ENCODE measurements at regions not wholly inside any gene's neighbourhood (a gene's known extent, or its start where the extent isn't known, plus 50 kb on each side); places are given as distances from the start of the nearest gene placed in this dataset.

DNA sequence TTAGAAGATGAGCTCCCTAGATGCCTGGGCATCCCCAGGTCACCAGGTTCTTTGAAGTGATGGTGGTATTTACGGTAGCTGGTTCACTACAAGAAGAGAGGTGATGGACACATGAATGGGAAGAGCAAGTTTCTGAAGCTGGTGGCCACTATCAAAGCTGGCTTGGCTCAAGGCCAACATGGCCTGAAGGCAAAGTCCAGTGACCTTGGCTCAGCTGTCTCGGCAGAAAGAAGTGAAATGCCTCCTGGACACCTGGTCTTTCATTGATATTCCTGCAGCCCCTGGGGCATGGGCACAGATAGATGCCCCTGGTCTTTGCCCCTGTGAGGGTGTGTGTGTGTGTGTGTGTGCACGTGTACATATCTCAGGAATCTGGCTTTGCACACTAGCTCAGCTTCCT is 441.8 kb upstream of the TMPO start:
- DNase-seq, result no peak

DNA sequence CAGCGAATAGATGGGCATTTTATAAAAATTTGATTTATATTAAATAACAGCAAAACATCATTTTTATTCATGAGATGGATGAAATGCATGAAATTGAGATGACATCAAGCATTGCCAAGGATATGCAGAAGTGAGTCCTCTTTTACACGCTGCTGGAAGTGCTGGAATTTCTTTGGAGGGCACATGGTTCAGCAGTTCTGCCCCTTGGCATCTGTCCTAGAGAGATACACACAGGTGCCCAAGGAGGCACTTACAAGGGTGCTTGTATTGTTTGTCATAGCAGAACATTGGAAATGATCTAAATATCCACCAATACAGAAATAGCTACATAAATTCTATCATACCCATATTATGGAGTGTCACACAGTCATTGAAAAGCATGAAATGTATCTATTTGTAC is 441.1 kb upstream of the TMPO start:
- no peak for DNase-seq

DNA sequence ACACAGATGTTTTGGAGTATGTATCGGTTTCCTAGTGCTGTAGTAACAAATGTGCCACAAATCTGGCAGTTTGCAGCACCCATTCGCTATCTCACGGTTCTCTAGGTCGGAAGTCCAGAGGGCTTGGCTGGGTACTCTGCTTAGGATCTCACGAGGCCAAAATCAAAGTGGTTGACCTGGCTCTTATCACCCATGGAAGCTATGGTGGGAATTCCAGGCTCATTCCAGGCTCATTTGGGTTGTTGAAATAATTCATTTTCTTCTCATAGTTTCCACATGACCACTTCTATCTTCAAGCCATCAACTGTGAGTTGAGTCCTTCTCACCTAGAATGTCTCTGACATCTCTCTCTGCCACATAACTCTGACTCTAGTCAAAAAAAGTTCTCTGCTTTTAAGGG is 431.0 kb upstream of the TMPO start:
- DNase-seq, result no peak

DNA sequence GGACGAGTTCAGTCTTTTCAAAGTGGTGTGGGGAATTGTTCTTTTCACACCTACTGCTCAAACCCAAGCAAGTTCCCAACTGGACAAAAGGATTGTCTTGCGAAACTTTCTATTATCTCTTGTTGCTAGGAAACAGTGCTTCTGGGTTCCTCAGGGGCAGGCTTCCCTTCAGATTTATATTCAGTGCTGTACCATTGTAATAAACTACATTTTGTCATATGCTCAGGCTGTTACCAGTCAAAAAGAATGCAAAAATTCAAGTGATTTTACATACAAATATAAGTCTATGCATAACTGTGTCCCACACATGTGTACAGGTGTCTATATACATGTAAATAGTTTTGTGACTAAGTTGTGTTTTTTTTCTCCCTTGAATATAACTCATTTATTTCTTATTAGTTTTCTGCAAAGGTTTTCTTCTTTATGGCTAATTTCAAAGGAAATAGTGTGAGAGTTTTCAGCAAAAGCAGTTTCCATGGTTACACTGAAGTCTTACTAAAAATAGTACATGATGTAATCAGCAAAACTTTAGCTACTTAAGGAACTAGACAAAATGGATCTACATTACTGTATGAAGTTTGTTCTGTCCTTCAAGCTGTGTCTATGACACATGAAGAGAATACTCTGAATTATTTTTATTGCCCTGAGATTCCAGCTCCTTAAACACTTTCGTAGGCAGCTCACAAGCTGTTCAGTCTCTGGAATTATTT is 430.2 kb upstream of the TMPO start:
- DNase-seq, result no peak

DNA sequence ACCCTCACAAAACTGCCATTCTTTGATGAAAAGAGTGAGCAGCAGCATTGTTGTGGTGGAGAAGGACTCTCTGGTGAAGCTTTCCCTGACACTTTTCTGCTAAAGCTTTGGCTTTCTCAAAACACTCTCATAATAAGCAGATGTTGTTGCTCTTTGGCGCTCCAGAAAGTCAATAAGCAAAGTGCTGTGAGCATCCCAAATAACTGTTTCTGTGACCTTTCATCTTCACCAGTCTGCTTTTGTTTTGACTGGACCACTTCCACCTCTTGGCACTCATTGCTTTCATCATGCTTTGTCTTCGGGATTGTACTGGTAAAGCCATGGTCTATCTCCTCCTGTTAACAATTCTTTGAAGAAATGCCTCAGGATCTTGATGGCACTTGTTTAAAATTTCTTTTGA is 424.7 kb upstream of the TMPO start:
- no peak for DNase-seq

DNA sequence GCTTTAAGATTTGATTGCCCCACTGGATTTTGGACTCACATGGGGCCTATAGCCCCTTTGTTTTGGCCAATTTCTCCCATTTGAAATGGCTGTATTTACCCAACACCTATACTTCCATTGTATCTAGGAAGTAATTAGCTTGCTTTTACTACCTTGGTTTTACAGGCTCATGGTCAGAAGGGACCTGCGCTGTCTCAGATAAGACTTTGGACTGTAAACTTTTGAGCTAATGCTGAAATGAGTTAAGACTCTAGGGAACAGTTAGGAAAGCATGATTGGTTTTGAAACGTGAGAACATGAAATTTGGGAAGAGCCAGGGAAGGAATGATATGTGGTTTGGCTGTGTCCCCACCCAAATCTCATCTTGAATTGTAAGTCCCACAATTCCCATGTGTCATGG is 419.0 kb upstream of the TMPO start:
- no peak for DNase-seq

DNA sequence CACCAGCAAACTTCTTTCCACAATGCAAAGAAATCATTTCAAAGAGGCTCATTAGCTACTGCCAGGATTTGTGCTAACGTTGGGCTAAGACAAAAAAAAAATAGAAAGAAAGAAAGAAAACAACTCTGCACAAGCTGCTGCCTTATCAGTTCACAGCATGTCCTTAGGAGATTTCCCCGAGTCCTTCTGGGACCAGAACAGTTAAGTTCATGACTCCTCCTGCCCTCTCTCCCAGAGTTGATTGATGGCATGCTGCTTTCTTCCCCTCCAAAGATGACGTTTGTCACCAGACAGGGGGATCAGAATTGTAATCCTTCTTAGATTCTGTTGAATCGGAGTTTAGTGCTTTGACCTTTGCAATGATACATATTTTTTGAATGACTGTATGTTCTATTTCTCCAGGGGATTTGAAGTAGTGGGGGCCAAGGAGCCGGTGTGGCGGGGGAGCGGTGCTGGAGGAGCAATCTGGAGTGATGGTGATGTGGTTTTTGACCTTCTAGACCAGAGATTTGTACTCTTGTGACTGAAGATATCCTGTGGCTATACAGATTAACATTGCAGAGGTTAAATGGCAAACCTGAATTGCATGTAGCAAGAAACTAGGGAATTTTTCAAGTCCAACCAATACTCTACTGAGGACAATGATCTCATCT is 409.2 kb upstream of the TMPO start:
- no peak for DNase-seq

DNA sequence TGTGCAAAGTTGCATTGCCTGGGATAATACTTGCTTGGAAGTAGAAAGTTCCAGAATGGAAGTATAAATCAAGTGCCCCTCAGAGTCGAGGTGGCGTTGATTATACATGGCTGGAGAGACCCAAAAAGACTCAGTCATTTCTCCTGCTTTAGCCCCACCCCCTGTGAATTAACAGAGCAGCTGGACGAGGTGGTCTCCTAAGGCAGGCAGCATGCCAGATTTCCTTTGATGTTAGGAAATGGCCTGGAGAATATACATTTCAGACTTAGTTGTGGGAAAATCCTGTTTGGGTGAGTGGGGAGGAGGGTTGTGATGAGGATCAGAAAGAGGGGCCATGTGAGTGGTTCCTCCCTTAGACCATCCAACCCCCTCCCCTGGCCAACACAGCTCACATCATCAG is 406.1 kb upstream of the TMPO start:
- no peak for DNase-seq

DNA sequence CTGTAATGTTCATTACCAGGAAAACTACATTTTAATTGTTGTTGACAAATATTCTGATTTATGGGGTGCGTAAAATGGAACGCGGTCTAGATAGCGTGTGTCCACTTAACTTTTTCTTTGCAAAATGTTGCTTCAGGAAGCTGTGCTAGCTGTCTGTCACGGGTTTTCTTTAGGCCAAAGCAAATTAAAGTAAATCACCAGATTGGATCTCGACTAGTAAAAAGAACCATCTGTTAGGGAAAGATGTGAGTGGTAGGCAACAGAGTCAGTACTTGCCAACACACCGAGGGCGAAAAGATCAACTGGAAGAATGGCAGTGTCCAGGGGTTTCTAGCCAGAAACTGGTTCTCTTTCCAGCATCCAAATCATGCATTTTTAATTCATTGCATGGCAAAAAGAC is 404.9 kb upstream of the TMPO start:
- no peak for DNase-seq

DNA sequence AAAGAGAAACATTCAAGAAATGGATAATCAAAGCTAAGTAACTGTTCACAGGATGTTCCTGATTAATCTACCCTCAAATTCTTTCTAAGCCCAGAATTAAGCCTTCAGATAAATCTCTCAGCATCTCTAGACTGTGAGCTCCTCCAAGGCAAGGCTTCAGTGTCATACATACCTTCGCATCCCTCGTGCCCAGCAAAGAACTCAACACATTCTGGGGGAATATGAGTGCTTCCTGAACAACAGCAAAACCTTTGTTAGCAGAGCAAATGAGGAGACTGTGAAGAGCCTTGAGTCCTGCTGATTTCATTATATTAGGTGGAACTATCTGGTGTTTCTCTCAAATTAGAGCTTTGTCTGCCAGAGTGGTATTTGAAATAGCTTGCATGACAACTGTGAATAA is 401.8 kb upstream of the TMPO start:
- DNase-seq, result no peak

DNA sequence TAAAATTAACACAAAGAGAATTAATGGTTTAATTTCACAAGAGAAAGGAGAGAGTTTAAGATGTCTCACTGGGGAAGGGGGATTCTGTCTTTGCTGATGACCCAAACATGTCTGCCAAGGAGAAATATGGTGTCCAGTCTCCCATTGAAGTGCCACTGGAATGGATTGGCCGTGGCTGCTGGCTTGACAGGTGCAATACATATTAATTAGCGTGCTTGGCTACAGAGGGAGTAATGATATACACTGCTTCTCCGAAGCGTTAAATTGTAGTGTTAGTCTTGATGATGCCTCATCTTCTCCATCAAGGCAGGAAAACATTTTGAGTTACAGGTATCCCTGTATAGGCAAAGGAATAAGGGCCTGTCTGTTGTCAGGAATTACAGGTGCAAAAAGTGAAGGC is 393.4 kb upstream of the TMPO start:
- no peak for DNase-seq

DNA sequence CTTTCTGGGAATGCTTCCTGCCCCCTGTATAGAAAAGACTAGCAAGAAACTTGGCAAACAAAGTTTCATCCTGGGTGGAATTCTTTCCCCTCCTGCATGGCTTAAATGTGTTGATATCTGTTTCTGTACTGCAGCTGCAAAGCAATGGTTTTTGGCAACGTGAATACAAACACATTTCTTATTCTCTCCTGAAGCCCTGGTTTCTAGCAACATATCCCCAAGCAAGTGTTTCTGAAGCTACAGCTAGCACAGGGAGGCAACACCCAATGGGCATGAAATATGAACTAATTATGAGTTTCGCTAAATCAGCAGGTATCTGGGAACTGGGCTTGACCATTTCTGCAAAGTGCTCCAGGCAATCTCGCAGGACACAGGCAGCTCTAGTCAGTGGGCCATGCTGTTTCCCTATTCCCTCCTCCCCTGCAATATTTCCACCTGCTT is 392.3 kb upstream of the TMPO start:
- DNase-seq, result no peak

DNA sequence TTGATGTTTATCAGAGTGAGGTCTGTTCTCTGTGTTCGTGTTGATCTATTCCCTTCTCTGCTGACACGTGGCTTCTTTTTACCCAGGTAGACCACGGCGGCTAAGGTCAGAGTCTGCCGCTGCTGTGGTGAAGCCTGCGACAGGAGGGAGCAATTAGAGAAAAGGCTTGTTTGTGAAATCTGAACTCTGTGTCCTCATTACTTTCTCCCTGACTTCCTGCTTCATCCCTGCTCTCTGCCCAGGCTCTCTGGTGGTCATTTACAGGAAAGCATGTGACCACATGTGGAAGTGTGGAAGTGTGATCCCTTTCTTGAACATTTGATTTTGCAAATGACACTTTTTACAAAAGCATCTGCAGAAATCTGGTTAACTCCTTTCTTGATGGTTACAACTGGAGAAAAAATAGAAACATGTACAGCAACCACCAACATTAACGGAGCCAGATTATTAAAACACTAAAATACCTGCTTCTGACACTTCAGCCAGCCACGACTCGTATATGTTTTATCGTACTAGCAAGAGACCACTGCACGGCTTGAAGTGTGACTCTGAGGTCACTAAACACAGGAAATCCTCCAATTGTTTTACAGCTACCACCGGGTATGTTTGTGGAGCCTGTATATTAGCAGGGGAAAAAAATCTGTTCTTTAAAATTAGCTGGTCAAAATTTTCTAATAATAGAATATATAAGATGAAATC is 388.6 kb upstream of the TMPO start:
- no peak for DNase-seq

DNA sequence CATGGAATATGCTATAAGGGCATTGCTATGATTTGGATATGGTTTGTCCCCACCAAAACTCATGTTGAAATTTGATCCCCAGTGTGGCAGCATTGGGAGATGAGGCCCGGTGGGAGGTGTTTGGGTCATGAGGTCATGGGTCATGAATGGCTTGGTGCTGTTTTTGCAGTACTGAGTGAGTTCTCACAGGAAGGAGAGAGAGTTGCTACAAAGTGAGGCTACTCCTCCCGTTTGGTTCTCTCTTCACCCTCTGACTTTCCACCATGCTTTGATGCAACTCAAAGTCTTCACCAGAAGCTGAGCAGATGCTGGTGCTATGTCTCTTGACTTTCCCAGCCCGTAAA is 388.1 kb upstream of the TMPO start:
- no peak for DNase-seq

DNA sequence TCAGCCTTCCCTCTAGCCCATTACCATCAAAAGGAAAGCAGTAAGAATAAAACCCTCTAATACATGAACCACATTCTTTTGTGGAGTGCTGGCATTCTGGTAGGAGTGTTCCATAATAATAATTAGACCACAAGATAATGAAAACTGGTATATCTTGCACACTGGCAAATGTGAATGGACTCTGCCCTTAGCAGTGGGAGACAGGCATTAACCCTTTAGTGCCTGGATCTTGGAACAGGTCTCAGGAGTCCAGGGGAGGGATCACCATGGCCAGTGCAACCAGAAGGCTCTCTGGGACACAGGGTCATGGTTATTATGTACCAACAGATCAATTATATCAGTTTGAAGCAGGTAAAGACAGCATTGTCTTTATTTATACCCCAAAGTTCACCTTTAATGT is 387.5 kb upstream of the TMPO start:
- DNase-seq, result no peak

DNA sequence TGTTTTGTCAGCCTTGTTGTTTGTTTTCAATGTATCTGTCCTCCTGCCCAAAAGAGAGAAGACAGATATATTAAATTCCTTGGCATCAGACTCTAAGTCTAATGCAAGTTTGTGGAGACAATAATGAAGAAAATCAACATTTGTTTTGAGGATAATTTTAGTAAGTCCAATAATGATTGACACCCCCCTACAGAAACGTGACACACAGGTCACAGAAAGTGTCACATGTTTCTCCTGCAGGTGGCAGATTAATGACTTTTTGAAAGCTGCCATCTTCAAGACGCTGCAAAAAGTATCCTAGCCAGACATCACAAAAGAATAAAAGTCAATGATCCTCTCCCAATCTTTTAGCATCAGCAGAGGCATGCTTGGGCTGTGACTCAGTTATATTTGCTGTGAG is 378.8 kb upstream of the TMPO start:
- DNase-seq, result no peak

DNA sequence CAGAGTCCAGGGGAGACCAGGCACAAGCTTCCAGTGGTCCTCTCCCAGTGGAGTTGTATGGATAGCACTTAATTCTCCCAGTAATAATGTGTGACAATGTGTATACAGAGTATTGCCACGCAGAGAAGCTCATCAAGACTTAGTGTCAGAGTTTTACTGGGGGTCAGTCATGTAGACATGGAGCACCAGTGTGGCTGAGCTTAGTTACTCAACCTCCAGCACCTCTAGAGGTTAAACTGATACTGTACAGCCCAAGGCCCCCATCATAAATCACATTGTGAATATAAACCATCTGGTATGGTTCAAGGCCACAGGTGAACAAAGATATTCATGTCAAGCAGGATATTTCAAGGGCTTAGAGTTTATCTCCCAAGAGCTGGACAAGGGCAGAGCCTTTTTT is 378.1 kb upstream of the TMPO start:
- no peak for DNase-seq

DNA sequence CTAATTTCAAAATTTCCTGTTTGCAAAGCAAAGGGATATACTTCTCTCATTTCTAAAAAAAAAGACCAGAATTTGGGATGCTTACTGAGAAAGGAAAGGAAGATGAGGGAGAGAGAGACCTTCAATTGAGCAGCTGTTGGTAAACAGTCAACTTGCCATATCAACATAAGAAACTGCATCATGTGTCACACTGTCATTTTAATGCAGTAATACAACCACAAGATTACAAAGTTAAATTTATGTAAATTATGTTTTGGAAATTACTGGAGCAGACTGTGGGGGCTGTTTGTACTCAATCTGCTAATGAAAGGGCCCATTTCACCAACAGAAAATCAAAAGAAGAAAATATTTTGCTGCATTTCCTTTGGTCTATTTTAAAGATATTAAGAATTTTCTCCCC is 370.4 kb upstream of the TMPO start:
- no peak for DNase-seq

DNA sequence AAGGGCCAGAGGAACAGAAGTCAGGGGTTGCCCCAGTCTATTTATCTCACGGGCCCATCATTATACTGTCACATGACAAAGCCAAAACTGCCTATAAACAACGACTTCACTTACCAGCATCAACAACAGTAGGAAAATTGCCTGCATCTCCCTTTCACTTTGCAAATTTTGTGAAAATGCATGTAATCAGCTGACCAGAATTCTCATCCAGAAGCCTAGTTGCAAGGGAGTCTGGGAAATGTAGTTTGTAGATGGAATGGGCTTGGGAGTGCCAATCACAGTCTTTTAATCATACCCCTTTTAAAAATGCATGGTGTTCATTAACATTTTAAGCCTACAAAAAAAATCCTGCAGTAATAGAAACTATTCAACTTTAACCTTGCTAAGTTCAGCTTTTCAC is 369.3 kb upstream of the TMPO start:
- no peak for DNase-seq

DNA sequence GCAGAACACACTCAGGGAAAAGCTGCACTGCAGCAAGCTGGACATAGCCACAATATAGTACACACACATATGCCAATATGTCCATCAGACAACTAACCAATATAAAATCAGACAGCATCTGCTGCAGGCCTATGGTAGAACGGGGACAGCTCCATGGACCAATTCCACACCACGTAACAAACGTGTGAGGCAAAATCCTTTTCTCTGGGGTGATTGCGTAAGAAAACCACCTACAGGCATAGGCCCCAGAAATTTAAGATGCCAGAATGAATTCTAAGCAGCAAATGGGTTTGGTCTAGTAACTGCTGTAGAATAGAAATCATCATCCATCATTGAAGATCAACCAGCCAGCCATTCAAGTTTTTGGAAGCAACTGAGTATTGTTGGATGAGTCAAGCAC is 368.9 kb upstream of the TMPO start:
- no peak for DNase-seq

DNA sequence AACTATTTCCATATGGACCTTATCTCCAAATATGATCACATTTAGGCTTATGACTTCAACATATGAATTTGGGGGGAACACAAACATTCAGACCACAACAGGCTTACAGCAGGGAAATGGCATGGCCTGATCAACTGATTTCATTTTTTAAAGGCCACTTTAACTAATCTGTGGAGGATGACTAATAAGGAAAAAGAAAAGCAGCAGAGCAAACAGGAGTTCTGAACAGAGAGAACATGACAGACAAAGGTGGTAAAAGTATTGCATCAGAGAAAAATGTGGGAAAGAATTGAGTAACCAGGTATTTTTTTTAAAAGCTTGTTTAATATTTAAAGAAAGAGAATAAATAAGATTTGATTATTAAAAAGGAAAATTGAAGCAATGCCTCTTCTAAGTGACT is 366.1 kb upstream of the TMPO start:
- no peak for DNase-seq

DNA sequence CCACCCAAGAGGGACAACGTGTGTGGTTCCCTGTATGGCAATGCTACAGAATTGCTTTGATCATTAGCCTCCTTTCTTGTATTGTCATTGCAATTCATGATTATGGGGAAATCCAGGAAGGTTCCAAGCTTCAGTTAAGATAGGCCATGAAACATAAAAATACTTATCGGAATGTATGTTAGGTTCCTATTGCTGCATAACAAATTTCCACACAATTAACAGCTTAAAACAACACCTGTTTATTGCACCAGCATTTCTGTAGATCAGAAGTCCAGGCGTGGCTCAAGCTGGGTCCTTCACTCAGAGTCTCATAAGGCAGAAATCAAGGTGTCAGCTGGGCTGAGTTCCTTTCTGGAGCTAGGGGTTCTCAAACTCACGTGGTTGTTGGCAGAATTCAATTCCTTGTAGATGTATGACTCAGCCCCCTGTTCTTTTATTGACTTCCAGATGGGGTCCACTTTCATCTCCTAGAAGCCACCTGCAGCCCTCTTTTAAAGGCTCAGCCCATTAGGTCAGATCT is 365.6 kb upstream of the TMPO start:
- no peak for DNase-seq

DNA sequence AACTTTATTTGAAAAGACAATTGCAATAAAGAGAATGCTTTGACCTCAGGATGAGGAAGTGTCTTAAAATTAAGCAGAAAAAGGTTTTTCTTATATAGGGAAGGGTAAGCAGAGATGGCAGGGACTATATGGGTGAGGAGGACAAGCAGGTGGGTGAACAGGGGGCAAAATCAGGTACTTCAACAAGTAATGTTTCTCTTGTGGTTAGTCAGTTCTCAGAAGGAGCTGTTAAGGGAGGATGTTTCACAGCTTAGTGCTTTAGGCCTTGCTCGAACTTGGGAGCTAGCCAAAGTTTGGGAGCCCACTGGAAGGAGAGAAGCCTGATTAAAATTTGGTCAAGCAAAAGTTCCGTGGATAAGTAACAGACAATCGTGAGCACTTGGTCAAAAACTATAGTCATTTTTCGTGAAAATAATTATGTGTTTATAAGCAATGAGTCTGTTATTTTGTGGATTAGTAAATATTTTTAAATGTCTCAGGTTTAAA is 364.2 kb upstream of the TMPO start:
- no peak for DNase-seq

DNA sequence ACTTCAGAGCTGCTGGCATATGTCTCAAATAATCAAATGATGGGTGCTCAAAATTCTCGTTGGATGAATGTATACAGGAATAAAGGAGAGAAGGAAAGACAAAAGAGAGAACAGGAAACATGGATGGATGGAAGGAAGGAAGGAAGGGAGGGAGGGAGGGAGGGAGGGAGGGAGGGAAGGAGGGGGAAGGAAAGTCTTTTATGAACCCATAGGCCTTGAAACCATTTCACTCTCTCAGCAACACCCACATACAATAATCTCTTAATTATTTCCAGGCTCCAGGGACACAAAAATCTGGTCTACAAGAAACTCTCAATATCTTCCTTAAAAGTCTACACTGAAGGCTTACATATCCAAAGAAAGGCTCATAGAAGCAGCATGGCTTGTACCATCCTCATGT is 363.4 kb upstream of the TMPO start:
- DNase-seq, result no peak

All from NCI-H1417 treated with DMSO at 0.1 percent for 48 hours (cell line).